HL-60 (cell line): ENCODE measurements at regions not wholly inside any gene's neighbourhood (a gene's known extent, or its start where the extent isn't known, plus 50 kb on each side); places are given as distances from the start of the nearest gene placed in this dataset.

Experiments used
- CTCF ChIP-seq: IDR thresholded peaks from one replicate; pipeline ENCODE4 v1.5.1; 2011; ENCODE audit warnings: low read length, control low read depth, inconsistent platforms; ENCODE audit not compliant: insufficient read depth
- GABPA ChIP-seq: IDR thresholded peaks from 2 replicates; pipeline ENCODE4 v1.6.1; 2012; ENCODE audit warnings: low read depth

- TF ChIP-seq GABPA (no peak), CTCF (no peak)
Observed at GRCh38 chr4:141826260-141826659, 189.9 kb downstream of the IL15 start.
